ENCODE measurements at regions not wholly inside any gene's neighbourhood (a gene's known extent, or its start where the extent isn't known, plus 50 kb on each side); places are given as distances from the start of the nearest gene placed in this dataset.

GRCh38 chr12:28767836-28768348 is 381.2 kb upstream of the FAR2 start:
- no peaks in the 10 kb centered on the region for H3K4me1 Mint-ChIP-seq (ENCODE audit: low read depth, unreplicated experiment)
- no peak overlapping the region for H3K4me3 Mint-ChIP-seq (ENCODE audit: unreplicated experiment)
- no peak for DNase-seq
- no peaks in the 10 kb centered on the region for H3K9me3 Mint-ChIP-seq (ENCODE audit: unreplicated experiment)
- no peaks in the 10 kb centered on the region for H3K27me3 Mint-ChIP-seq (ENCODE audit: unreplicated experiment)
- no peaks in the 10 kb centered on the region for H3K36me3 Mint-ChIP-seq (ENCODE audit: unreplicated experiment)
- no peak overlapping the region for H3K27ac Mint-ChIP-seq (ENCODE audit: unreplicated experiment)
- no peak for TF ChIP-seq CTCF (IDR thresholded peaks at IDR 0.05; ENCODE audit: partially characterized antibody, unreplicated experiment)

DNA sequence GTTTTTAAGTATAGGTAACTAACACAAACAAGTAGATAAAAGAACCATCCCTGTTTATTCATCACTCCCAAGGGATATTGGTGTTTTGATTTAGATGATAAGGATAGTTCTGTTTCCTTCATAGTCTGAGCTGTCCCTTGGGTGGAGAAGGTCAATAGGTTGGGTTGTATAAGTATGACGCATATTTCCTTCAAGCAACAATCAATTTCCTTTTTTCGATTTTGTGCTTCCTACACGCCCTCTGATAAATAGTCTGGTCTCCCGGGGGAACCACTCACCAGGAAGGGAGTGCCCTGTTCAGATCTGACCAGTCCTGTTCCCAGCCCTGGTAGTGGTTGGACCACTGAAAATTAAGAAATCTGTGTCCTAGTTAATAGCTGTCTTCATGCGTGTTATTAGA is 378.8 kb upstream of the FAR2 start:
- DNase-seq, result no peak
- no peak for TF ChIP-seq CTCF (IDR thresholded peaks at IDR 0.05; ENCODE audit: partially characterized antibody, unreplicated experiment)
- peaks cover 2% of the 10 kb centered on the region for H3K9me3 Mint-ChIP-seq (ENCODE audit: unreplicated experiment)
- H3K27me3 Mint-ChIP-seq (ENCODE audit: unreplicated experiment), result peaks cover 2% of the 10 kb centered on the region
- H3K36me3 Mint-ChIP-seq (ENCODE audit: unreplicated experiment), result no peaks in the 10 kb centered on the region
- no peak overlapping the region for H3K4me3 Mint-ChIP-seq (ENCODE audit: unreplicated experiment)
- H3K4me1 Mint-ChIP-seq (ENCODE audit: low read depth, unreplicated experiment), result no peaks in the 10 kb centered on the region
- no peak overlapping the region for H3K27ac Mint-ChIP-seq (ENCODE audit: unreplicated experiment)

DNA sequence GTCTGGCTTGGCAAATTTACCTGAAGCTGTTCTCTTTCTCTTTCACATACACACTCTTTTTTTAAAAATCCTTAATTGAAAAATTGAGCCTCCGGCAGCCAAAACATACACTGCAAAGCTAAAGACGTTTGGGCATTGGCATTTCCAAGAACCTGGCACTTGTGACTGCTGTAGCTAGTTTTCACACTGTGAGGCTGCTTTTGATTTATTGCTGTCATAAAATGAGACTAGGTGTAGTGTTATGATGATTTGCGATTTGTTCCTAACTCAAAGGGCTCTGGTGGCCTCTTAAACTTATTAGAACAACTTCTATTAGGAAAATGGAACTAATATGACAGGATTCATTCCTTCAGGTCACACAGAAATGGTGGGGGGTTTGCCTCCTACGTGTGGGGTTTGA is 377.1 kb upstream of the FAR2 start:
- H3K9me3 Mint-ChIP-seq (ENCODE audit: unreplicated experiment), result peaks cover 2% of the 10 kb centered on the region
- no peak for TF ChIP-seq CTCF (IDR thresholded peaks at IDR 0.05; ENCODE audit: partially characterized antibody, unreplicated experiment)
- no peak overlapping the region for H3K27ac Mint-ChIP-seq (ENCODE audit: unreplicated experiment)
- DNase-seq, result no peak
- H3K4me3 Mint-ChIP-seq (ENCODE audit: unreplicated experiment), result no peak overlapping the region
- H3K27me3 Mint-ChIP-seq (ENCODE audit: unreplicated experiment), result peaks cover 2% of the 10 kb centered on the region
- H3K36me3 Mint-ChIP-seq (ENCODE audit: unreplicated experiment), result no peaks in the 10 kb centered on the region
- no peaks in the 10 kb centered on the region for H3K4me1 Mint-ChIP-seq (ENCODE audit: low read depth, unreplicated experiment)

DNA sequence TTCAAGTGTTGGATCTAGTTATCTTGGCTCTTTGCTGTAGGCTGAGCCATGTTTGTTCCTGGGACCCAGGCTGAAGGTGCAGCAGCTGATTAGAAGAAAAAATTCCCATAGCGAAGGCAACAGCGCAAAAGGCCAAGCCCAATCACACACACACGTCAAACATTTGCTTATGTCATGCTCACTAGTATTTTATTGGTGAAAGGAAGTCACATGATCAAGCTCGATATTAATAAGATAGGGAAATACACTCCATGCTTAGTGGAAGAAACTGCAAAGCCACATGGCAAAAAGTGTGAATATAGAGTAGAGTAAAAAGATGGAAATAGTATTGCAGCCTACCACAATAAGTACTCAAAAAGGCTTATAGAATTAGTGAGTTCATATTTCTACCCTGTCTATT is 373.5 kb upstream of the FAR2 start:
- Mint-ChIP-seq H3K4me3 (ENCODE audit: unreplicated experiment) (no peak overlapping the region), H3K36me3 (ENCODE audit: unreplicated experiment) (peaks cover 5% of the 10 kb centered on the region)

GRCh38 chr12:28776220-28776619 is 372.9 kb upstream of the FAR2 start:
- no peak overlapping the region for H3K4me3 Mint-ChIP-seq (ENCODE audit: unreplicated experiment)
- peaks cover 2% of the 10 kb centered on the region for H3K9me3 Mint-ChIP-seq (ENCODE audit: unreplicated experiment)
- H3K4me1 Mint-ChIP-seq (ENCODE audit: low read depth, unreplicated experiment), result no peaks in the 10 kb centered on the region
- peaks cover 2% of the 10 kb centered on the region for H3K27me3 Mint-ChIP-seq (ENCODE audit: unreplicated experiment)
- no peak overlapping the region for H3K27ac Mint-ChIP-seq (ENCODE audit: unreplicated experiment)
- TF ChIP-seq CTCF (IDR thresholded peaks at IDR 0.05; ENCODE audit: partially characterized antibody, unreplicated experiment), result no peak
- no peak for DNase-seq
- H3K36me3 Mint-ChIP-seq (ENCODE audit: unreplicated experiment), result peaks cover 5% of the 10 kb centered on the region

More for the DNA sequence above, 373.5 kb upstream of the FAR2 start:
- DNase-seq, result no peak
- no peaks in the 10 kb centered on the region for H3K4me1 Mint-ChIP-seq (ENCODE audit: low read depth, unreplicated experiment)
- H3K27ac Mint-ChIP-seq (ENCODE audit: unreplicated experiment), result no peak overlapping the region
- peaks cover 2% of the 10 kb centered on the region for H3K27me3 Mint-ChIP-seq (ENCODE audit: unreplicated experiment)
- no peak for TF ChIP-seq CTCF (IDR thresholded peaks at IDR 0.05; ENCODE audit: partially characterized antibody, unreplicated experiment)
- peaks cover 2% of the 10 kb centered on the region for H3K9me3 Mint-ChIP-seq (ENCODE audit: unreplicated experiment)

All from glutamatergic neuron (in vitro differentiated cells).